ENCODE measurements at regions not wholly inside any gene's neighbourhood (a gene's known extent, or its start where the extent isn't known, plus 50 kb on each side); places are given as distances from the start of the nearest gene placed in this dataset.
"Not testable (repeated sequence)": the region's sequence is repeated elsewhere in the genome, so short reads cannot be mapped to it uniquely, and the experiment has no call there.

DNA sequence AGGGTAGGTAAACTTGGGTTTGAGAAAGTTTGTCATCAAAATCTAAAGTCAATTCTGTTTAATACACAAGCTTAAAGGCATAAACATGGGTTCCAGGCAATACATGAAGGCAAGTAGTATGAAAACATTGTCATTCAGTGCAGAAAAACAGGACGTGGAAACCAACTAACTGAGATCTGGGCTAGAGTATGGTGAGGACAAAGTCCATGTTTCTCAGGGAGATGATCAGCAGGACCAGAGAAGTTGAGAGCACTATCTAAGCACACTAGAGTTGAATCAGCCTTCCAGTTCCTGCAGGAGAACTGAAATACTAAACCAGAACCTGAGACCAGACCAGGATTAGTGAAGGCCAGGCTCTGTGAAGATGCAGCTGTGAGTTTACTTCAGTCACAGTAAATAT, 302.8 kb upstream of the CRIM1 start:
- DNase-seq, result no peak

DNA sequence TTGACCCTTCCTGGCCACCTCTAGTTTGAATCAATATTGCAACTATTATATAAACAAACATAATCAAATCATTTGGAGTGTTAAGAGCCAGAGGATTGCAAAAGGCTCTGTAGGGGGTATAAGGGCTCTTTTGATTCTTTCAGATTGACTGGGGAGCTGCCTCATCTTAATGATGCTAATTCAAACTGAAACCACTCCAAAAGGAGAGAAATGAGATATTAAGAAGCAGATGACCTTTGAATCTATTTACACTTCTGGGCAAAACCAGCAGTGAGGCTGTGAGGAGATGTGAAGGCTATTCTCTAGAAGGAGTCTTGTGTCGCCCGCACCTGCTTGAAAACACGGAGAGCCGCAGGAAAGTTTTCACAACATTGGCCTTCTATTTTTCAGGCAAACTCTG, 311.2 kb upstream of the CRIM1 start:
- DNase-seq, result no peak

DNA sequence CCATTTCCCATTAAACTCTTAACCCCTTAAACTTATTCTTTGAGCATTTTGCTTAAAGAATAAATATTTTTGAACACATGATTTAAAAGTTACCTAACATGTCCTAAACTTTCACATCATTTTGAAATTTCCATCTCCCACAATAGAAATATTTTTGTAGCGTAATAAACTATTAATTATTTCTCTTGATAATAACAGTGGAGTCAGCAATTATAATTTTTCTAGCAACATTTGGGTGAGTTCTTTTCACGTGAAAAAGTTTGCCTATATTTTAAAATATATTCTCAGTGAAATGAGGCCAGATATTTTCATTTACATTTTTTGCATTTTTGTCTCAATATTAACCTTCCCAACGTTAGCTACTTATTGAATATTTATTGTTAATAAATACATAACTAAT, 320.4 kb upstream of the CRIM1 start:
- DNase-seq, result no peak

DNA sequence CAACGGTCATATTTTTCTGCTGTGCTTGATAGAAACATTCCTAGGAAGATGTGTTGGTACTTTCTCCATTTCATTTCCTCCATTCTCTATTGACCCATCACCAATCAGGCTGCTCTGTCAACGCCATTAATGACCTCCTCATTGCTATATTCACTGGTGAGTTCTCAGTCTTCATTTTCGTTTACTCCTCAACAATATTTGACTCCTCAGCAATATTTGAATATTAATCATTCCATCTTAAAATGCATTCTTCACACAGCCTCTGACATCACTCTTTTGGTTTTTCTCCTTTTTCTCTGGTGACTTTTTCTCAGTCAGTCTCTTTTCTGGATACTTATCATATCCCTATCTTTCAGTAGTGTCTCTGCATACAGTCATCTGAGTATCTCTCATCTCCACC, 323.5 kb upstream of the CRIM1 start:
- DNase-seq, result no peak

DNA sequence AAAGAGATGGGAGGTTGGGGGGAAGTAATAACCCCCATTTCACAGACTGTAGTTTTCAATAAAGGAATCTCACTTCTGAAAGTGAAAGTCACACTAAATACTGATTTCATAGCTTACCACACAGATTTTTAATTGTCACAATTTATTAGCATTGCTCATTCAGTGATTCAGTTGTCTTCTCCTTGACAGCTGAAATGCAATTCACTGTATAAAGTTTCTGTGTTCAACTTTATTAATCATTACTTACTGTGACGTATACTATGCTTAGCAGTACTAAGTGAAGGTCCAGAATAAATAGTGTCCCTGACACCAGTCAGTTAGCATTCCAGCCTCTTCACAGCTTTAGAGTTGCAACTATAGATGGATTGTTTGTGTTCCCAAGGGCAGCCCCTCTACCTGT, 324.1 kb upstream of the CRIM1 start:
- no peak for DNase-seq

DNA sequence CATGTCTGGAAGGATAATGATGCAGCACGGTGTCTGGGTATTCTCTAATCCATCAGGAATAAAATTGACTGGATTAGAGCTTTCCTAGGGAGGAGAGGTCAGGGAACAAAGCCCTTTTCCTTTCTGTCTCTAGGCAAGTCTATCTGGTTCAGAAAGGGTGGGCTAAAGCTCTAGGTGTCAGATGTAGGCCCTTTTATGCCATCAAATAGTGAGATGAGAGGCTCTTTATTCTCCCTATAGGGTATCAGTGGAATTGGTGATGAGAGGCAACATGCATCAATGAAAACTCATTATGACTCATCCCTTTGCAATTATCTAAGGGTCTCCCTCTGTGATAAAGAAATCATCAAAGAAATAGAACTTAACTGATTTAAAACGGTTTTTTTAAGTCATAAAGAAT, 328.0 kb upstream of the CRIM1 start:
- DNase-seq, result no peak

DNA sequence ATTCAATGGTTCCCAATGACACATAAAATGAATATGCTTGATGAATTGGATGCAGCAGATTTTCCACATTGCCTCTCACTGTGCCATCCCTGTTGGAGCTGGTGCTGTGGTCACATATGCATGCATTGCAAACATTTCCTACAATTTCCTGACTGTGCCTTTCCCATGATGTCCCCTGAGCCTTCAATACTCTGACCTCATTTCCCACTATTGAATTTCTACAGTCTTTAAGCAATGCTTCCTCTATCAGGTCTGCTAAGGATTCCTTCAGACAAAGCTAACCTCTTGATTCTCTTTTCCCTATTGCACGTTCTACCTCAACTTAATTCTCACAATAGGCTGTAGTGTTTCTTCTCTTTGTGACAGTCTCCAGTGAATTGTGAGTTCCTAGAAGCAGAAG, 342.5 kb upstream of the CRIM1 start:
- no peak for DNase-seq

DNA sequence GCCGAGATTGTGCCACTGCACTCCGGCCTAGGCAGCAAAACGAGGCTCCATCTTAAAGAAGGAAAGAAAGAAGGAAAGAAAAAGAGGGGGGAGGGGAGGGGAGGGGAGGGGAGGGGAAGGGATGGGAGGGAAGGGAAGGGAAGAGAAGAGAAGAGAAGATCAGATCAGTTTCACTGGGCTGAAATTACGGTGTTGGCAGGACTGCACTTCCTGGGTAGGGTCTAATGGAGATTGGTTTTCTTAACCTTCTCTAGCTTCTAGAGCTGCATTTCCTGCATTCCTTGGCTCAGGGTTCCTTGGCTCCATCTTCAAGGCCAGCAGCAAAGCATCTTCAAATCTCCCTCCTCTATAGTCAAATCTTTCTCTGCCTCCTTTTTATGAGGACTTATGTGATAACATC, 349.1 kb upstream of the CRIM1 start:
- no peak for DNase-seq

DNA sequence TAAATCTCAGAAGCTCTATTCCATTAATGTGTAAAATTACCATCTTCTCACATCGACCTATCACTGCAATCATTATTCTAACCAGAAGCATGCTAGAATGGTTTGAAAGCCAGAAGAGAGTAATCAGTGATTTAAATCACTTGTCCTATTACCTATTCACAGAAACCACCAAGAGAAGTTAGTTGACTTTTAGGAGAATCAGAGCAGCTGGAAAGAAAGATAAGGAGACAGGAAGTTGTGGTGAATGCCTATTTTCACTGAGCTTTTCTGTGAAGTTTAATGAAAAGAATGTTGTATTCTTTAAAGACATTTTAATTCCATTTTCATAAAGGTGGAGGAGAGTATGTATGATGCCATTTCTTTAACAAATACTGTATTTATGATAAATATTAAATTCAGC, 352.6 kb upstream of the CRIM1 start:
- no peak for DNase-seq

DNA sequence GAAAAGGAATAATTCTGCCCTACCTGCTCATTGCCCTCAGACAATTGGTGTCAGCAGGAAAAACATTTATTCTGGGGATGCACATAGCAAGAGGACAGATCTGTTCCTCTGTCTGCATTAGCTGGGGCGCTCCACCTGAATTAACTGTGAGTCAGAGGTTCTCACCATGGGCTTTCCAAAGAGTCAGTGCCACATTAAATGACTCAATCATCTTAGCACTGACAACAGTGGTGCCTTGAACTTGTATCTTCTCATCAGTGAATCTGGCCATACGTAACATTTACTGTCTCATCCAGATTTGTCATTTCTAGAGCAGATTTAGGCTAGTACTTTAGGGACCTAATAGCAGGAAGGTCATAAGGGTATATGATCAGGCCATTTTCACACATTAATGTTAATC, 358.1 kb upstream of the CRIM1 start:
- no peak for DNase-seq

DNA sequence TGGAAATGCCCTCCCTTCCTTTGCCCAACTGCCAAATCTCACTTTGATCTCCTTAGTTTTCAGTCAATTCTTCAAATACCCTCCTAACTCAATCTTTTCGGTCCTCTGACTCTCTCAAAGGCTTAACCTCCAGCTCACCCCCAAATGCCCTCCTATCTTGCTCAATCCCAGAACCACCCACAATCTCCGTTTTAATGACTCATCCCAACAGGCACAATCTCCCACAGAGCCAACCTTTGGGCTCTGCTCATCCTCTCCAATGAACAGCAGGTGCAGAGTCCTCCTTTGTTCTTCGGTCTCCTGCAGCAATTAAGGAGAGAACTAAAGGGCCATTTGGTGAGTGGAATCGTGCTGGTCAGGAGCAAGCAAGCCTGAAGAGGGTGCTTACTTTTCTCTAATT, 366.1 kb upstream of the CRIM1 start:
- DNase-seq, result no peak

DNA sequence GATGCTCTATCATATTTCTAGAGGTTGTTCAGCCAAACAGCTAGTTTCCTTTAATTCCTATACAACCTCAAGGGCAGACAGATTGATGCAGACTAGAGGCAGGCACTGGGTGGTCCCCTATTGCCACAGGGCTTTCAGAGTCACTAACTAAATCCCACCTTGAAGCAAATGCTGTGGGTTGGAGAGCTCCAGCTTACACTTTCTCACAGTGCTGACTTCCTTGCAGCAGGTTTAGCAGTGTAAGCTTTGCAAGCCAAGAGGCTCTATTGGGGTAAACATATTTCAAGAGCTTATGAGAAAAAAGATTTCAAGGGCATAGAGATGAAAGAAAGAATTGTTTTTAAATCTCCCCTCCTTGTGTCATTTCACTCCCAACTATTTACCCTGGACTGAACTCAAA, 366.5 kb upstream of the CRIM1 start:
- no peak for DNase-seq

DNA sequence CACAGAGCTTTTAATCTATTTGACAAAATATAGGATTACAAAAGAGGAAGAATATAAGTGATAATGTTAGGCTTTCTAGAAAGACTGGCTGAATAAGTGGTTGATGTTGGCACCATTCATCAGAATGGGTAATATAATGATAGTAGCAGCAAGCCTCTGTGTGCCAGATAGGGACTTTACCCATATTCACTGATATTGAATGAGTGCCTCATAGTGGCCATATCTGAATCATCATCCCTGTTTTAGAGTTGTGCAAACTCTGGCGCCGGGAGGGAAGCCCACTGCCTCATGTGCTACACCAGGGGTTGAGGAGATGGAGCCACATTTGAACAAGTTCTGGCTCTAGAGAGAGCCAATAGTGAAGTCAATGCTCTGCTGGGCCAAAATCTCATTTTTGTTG, 368.7 kb upstream of the CRIM1 start:
- DNase-seq, result no peak

DNA sequence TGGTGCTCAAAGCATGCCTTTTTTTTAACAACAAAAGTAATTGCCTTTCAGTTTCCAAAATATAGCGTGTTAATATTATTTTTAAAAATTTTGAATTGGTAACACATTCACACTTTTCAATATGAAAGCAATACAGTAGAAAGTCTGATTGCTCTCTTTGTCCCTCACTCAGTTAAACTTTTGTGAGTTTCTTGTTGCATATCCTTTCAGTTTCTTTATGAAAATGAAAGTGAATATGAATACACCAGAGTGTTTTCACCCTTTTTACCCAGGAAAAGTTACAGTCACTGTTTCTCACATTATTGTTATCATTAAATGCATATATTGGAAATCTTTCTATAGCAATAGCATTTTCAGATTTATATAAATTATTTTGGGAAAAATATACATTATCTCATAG, 377.4 kb upstream of the CRIM1 start:
- DNase-seq, result no peak

DNA sequence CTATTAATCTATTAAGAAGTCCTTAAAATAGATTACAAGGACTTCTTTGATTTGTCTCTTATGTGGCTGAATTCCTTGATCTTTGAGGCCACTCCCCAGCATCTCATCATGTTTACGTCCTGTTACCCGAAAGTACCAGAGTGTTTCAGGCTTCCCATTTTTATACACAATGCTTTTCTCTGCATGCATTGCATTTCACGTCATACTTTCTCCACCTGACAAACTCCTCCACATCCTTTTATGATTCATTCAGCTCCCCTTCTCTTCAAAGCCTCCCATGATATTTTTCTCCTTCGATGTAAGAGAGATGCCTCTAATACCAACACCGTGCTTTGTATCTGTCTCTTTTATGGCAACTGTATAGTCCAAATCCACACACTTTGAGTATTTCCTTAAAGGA, 379.0 kb upstream of the CRIM1 start:
- no peak for DNase-seq

DNA sequence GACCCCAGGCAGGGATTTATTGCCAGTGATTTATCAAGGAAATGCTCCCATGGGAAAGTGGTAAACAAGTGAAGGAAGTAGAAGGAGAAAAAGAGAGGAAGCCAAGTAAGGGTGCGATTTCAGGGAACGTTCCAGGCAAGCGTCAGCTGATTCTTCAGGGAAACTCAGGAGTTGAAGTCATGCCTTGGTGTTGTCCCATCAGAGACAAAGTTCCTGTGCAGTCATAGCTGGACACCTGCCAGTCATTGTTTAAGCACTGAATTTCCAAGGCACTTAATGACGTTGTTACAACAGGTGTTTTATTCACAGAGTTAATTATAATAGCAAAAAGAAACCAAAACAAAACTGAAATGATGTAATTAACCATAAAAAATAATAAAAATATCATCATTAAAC, 381.8 kb upstream of the CRIM1 start:
- DNase-seq, result no peak

DNA sequence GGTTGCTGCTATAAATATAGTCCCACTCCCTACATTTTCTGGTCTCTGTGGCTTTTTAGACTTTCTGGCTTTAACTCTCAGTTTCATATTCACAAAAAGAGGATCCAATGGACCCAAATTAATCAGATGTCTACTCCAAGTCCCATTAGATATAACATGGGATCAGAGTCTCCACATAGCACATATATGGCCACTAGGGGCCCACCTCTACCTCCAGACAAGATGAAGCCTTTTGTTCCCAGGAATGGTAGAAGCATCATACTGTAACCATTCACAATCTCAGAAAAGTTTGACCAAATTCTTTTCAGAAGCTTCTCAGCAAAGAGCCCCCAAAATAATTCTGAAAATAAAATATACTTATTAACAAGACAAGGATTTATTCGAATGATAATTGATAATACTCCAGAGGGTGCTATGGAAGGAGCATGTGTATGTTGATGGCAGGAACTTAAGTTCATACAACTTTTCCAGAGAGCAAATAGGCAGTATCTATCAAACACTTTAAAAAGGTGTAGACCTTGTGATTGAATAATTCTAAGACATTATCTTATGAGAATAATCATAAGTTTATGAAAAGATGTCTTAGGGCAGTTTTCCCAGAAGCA, 382.3 kb upstream of the CRIM1 start:
- DNase-seq, result no peak

DNA sequence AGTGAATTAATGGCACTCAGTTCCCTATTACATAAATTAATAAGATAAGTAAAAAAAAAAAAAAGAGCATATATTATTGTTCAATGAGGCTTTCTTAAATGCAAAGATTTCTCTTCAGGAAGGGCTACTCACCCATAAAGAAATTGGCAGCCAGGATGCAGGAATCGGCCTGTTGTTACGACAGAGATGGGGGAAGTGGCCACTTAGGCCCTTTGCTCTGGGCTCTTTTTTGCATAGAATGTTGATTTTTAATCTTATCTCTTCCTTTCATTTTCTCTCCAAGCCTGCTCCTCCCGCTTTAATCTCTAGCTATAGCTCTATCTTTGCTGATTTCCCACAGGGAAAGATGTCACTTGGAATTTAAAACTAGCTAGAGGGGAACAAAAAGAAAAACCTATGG, 391.8 kb upstream of the CRIM1 start:
- DNase-seq, result no peak

DNA sequence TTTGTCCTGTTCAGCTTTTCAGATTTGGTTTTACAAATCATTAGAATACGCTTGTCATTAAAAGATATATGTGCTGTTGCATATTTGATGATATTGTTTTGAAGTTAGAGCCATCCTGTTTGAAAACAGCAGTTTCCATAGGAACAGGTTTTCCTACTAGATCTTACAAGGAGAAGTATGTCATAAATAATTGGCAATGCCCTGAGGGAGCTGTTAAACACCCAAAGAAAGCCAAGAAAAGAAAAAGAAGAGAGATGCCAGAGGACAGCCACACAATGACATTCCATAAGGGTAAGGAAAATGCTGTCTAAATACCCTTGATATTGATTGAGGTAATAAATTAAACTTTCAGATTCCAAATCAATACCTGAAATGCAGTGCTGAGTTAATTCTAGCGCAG, 392.2 kb upstream of the CRIM1 start:
- no peak for DNase-seq

DNA sequence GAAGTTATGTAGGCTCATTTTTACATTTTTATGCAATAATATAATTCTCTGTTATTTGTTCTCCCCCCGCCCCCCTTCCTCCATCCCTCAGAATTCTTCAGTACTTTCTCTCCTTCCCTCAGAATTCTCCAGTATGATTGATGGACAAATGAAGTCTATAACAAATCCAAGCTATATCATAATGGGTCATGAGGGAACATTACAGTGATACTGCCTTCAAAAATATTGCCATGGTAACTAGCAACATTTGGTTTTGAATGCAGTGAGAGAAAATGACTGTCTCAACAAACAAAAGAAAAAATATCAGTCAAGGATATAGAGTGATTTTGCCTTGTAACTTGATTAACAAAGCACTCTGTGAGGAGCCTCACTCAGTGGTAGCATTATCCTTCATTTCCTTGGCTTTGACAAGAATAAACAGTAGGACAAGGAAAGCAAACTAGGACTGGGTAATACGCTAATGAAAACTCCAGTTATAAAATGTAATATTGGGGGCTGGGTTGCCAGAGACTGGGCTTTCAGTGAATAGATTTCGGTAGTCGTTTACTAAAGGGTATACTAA, 392.9 kb upstream of the CRIM1 start:
- no peak for DNase-seq

DNA sequence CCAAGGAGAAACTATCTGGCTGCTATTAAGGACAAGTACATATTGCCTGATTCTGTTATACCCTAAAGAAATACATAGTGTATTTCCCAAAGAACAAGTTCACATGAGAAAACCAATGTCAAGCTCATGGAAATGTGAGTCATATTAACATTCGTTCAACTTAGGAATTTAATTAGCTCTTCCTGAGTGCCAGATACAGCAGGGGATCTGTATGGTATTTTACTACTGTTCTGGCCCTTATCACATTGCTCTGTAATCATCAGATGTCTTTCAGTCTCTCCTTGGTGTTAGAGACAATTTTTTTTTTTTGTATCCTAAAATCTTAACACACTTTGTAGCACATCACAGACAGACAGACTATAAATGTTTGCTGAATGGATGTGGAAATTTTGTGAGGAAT, 395.0 kb upstream of the CRIM1 start:
- no peak for DNase-seq

DNA sequence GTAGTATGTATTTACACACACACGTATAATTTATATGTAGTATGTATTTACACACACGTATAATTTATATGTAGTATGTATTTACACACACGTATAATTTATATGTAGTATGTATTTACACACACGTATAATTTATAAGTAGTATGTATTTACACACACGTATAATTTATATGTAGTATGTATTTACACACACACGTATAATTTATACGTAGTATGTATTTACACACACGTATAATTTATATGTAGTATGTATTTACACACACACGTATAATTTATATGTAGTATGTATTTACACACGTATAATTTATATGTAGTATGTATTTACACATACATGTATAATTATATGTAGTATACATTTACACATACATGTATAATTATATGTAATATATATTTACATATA, 398.5 kb upstream of the CRIM1 start:
- not testable (repeated sequence) for DNase-seq

DNA sequence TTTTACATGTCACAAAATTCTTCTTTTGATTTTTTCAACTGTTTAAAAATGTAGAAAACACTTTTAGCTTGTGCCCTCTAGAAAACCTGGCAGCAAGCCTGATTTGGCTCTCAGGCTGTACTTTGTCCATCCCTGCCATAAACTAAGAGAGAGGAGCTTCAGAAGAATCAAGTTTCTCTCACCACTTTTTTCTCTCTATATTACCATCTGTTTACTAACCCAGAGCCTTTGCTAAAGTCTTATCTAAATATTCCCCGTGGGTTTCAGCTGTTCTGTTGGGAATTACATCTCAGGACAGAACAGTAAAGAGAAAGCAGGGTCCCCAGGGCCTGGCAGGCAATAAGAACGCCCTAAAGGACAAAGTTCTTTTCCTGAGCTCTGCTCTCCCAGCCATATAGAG, 409.1 kb upstream of the CRIM1 start:
- no peak for DNase-seq

DNA sequence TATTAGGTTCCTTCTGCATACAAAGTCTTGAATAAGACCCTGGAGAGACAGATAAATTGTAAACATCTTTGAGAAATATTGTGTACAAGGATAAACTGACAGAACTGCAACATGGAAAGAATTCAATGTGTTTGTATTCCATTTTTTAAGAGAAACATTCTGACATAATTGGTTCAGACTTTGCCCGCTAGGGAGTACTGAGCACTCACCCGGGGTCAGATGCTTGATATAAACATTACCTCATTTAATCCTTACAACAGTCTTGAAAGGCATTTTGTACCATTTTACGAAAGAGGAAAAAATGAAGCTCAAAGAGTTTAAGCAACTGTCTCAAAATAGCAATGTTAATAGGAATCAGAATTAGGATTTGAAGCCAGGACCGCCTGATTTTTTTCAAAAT, 416.7 kb upstream of the CRIM1 start:
- no peak for DNase-seq

DNA sequence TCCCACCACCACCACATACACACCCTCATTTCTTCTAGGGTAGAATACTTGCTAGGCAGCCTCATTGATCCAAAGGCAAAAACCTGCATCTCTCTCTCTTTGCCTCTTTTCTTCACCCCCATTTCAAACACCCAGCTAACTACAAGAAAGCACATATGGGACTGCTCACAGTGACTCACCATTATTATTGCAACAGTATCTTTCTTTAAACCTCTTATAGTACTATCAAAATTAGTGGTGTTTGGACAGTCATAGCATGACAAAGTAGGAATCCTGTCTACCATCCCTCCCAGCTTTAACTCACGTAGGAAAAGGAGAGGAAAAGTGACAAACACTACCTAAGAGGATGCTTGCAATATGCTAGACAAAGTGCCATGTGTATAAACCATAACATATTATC, 422.5 kb upstream of the CRIM1 start:
- no peak for DNase-seq

Data from T1000 (cell line).